H1 (cell line): ENCODE measurements at regions not wholly inside any gene's neighbourhood (a gene's known extent, or its start where the extent isn't known, plus 50 kb on each side); places are given as distances from the start of the nearest gene placed in this dataset.
"Not testable (repeated sequence)": the region's sequence is repeated elsewhere in the genome, so short reads cannot be mapped to it uniquely, and the experiment has no call there.

ENCODE experiments used
- CTCF ChIA-PET: fragments of 300-600 bp; sonication (Branson Sonifier 250); formaldehyde crosslinking; loops from one replicate; lab custom pipeline; 2021; ENCODE audit not compliant: partially characterized antibody; lab: Charles Lee
- POLR2A ChIA-PET: fragments of 300-600 bp; sonication (Branson Sonifier 250); formaldehyde crosslinking; loops from one replicate; lab custom pipeline; 2021; ENCODE audit warnings: inconsistent platforms; ENCODE audit not compliant: partially characterized antibody; lab: Charles Lee
- DNase-seq, 2 experiments: peaks; one replicate each; pipeline versions ENCODE4 v3.0.0 to v3.0.0-alpha.2; 2010 to 2022; ENCODE audit warnings: low spot score in 2 of 2, low read depth in 1 of 2, mixed read lengths in 1 of 2
- FAIRE-seq: peaks from 2 replicates; lab custom pipeline; 2011; peaks lifted over from hg19 to GRCh38; lab: Jason Lieb, UNC
- H2AFZ ChIP-seq: 2 replicates; pipeline ENCODE4 v1.8.1; 2012; ENCODE audit warnings: low read length, inconsistent platforms
- H2AK5ac ChIP-seq: 2 replicates; pipeline ENCODE4 v1.6.1; 2013; ENCODE audit warnings: low read depth, low read length
- H2BK120ac ChIP-seq: replicated peaks from 2 replicates; pipeline ENCODE3; 2013; ENCODE audit warnings: low read depth, low read length, inconsistent platforms
- H2BK12ac ChIP-seq: 2 replicates; pipeline ENCODE4 v1.6.1; 2013; ENCODE audit warnings: low read depth, low read length
- H2BK15ac ChIP-seq: 2 replicates; pipeline ENCODE4 v1.6.1; 2013; ENCODE audit warnings: low read length
- H2BK20ac ChIP-seq: 2 replicates; pipeline ENCODE4 v1.6.1; 2013; ENCODE audit warnings: low read length
- H2BK5ac ChIP-seq: 2 replicates; pipeline ENCODE4 v1.6.1; 2013; ENCODE audit warnings: low read depth, low read length
- H3K14ac ChIP-seq: 2 replicates; pipeline ENCODE4 v1.6.1; 2013; ENCODE audit warnings: inconsistent platforms; ENCODE audit not compliant: insufficient read length
- H3K18ac ChIP-seq: 2 replicates; pipeline ENCODE4 v1.6.1; 2013; ENCODE audit warnings: low read length; ENCODE audit errors: extremely low read depth
- H3K23ac ChIP-seq: 2 replicates; pipeline ENCODE4 v1.6.1; 2013; ENCODE audit warnings: inconsistent platforms; ENCODE audit not compliant: insufficient read length
- H3K23me2 ChIP-seq: 2 replicates; pipeline ENCODE4 v1.6.1; 2013; ENCODE audit warnings: low read depth, low read length
- H3K27ac ChIP-seq: 2 replicates; pipeline ENCODE4 v1.6.1; 2011; ENCODE audit warnings: low read depth, low read length, inconsistent platforms
- H3K27me3 ChIP-seq, 4 experiments: replicated peaks in 1 of 4; 1 replicate in 1 of 4; 2 replicates in 3 of 4; pipeline versions ENCODE4 v1.6.1 to v1.8.1; 2011 to 2013; ENCODE audit warnings: low read length in 3 of 4, mild to moderate bottlenecking in 3 of 4, inconsistent platforms in 2 of 4, mixed read lengths in 2 of 4, moderate library complexity in 1 of 4; ENCODE audit not compliant: control insufficient read depth in 3 of 4, insufficient read depth in 3 of 4; ENCODE audit errors: extremely low read depth in 1 of 4
- H3K36me3 ChIP-seq, 4 experiments: 2 replicates each; pipeline versions ENCODE4 v1.6.1 to v1.8.1; 2011 to 2013; ENCODE audit warnings: mild to moderate bottlenecking in 4 of 4, low read length in 3 of 4, moderate library complexity in 2 of 4, control low read depth in 1 of 4, inconsistent platforms in 1 of 4; ENCODE audit not compliant: insufficient read depth in 4 of 4, control insufficient read depth in 2 of 4
- H3K4ac ChIP-seq: replicated peaks from 2 replicates; pipeline ENCODE3; 2013; ENCODE audit warnings: low read length, low read depth, mixed read lengths, inconsistent platforms; ENCODE audit not compliant: insufficient read length
- H3K4me1 ChIP-seq, 4 experiments: replicated peaks in 1 of 4; 1 replicate in 1 of 4; 2 replicates in 3 of 4; pipeline versions ENCODE4 v1.6.1 to v1.8.1; 2011 to 2013; ENCODE audit warnings: low read length in 3 of 4, inconsistent platforms in 2 of 4, mixed read lengths in 1 of 4; ENCODE audit not compliant: insufficient read depth in 4 of 4, control insufficient read depth in 3 of 4
- H3K4me2 ChIP-seq, 2 experiments: 2 replicates each; pipeline versions ENCODE4 v1.6.1 to v1.8.1; 2011 to 2013; ENCODE audit warnings: low read depth in 2 of 2, low read length in 2 of 2, control low read depth in 1 of 2, inconsistent platforms in 1 of 2, mild to moderate bottlenecking in 1 of 2; ENCODE audit not compliant: insufficient read depth in 1 of 2
- H3K4me3 ChIP-seq, 4 experiments: fragments of 200-600, 300-600 bp in 1 of 4; sonication (generic), shearing (Covaris generic), sonication (Bioruptor Twin) in 1 of 4; 2 replicates each; pipeline versions ENCODE4 v1.5.1 to v1.8.1; 2011 to 2016; ENCODE audit warnings: low read length in 4 of 4, low read depth in 3 of 4, control low read depth in 2 of 4, inconsistent platforms in 2 of 4, mild to moderate bottlenecking in 2 of 4, mixed read lengths in 1 of 4, moderate library complexity in 1 of 4; ENCODE audit not compliant: insufficient read depth in 2 of 4; ENCODE audit errors: extremely low read depth in 1 of 4
- H3K56ac ChIP-seq: replicated peaks from 2 replicates; pipeline ENCODE3; 2013; ENCODE audit warnings: low read depth, mild to moderate bottlenecking, mixed read lengths, low read length, inconsistent platforms; ENCODE audit not compliant: insufficient read length
- H3K79me1 ChIP-seq: 2 replicates; pipeline ENCODE4 v1.6.1; 2013; ENCODE audit warnings: low read depth, low read length, control low read depth
- H3K79me2 ChIP-seq, 2 experiments: 2 replicates each; pipeline versions ENCODE4 v1.6.1 to v1.8.1; 2012 to 2013; ENCODE audit warnings: low read length in 2 of 2, mild to moderate bottlenecking in 2 of 2, inconsistent platforms in 1 of 2; ENCODE audit not compliant: insufficient read depth in 2 of 2, control insufficient read depth in 1 of 2
- H3K9ac ChIP-seq, 4 experiments: replicated peaks in 1 of 4; 1 replicate in 1 of 4; 2 replicates in 3 of 4; pipeline versions ENCODE4 v1.6.1 to v1.8.1; 2011 to 2013; ENCODE audit warnings: low read depth in 3 of 4, low read length in 3 of 4, control low read depth in 2 of 4, mild to moderate bottlenecking in 2 of 4, moderate library complexity in 2 of 4, inconsistent platforms in 1 of 4; ENCODE audit errors: extremely low read depth in 1 of 4
- H3K9me3 ChIP-seq, 2 experiments: 2 replicates each; pipeline versions ENCODE4 v1.6.1 to v1.8.1; 2012 to 2013; ENCODE audit warnings: mild to moderate bottlenecking in 2 of 2, moderate library complexity in 2 of 2, control low read depth in 1 of 2, inconsistent platforms in 1 of 2, low read depth in 1 of 2, low read length in 1 of 2, mixed read lengths in 1 of 2; ENCODE audit not compliant: insufficient read depth in 2 of 2
- H4K20me1 ChIP-seq, 2 experiments: replicated peaks in 1 of 2; 2 replicates each; pipeline versions ENCODE3 to v1.8.1; 2011 to 2013; ENCODE audit warnings: inconsistent platforms in 2 of 2, low read length in 2 of 2, mild to moderate bottlenecking in 1 of 2; ENCODE audit not compliant: insufficient read depth in 2 of 2, control insufficient read depth in 1 of 2
- H4K5ac ChIP-seq: 2 replicates; pipeline ENCODE4 v1.6.1; 2013; ENCODE audit warnings: low read length, low read depth, mixed read lengths, inconsistent platforms; ENCODE audit not compliant: insufficient read length
- H4K8ac ChIP-seq: 2 replicates; pipeline ENCODE4 v1.8.0; 2013; ENCODE audit warnings: mild to moderate bottlenecking, moderate library complexity, low read length, inconsistent platforms; ENCODE audit not compliant: insufficient read depth; ENCODE audit errors: extremely low read depth
- H4K91ac ChIP-seq: replicated peaks from 2 replicates; pipeline ENCODE3; 2013; ENCODE audit warnings: low read length, mixed read lengths, inconsistent platforms; ENCODE audit not compliant: insufficient read length
- WGBS, 2 experiments: shearing (Covaris generic) in 1 of 2; methylation state at CpG; one replicate each; pipeline versions ENCODE4 v1.1.6 to v1.1.7; 2013 to 2015; ENCODE audit warnings: low lambda C conversion rate in 2 of 2, mixed read lengths in 2 of 2, inconsistent platforms in 1 of 2, low coverage in 1 of 2, missing lambda C conversion rate in 1 of 2; ENCODE audit not compliant: insufficient replicate concordance in 2 of 2, insufficient coverage in 1 of 2, insufficient read length in 1 of 2; ENCODE audit errors: extremely low coverage in 1 of 2, missing lambda C conversion rate in 1 of 2; 5-methylcytosine and 5-hydroxymethylcytosine counted together

DNA sequence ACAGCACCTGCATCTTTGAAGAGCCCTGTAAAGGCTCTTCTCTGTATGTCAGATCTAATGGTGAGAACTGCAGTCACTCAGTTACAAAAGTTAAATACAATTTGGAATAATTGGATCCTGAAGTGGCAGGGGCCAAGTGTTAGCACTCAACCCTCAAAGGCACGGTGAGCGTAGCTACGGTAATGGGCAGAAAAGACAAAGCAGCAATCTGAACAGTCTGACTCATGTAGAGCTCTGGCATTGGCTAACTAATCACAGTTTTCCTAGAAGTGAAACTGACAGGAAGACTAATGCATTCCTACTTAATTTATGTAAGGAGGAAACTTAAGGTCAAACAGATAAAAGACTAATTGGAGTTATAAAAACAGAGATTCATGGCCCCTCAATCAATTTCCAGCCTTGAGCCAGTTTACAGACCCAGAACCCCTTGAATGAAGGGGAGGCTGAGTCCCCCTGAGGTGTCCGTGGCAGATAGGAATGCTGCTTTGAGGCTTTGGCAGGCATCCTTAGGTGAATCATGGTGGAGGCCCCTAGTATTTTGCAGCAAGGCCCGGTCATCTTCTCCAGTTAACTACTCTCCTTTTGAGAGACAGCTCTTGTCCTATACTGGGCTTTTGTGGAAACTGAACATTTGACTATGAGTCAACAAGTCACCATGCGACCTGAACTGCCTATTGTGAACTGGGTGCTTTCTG lies 450.7 kb downstream of the ZNF33B start:
- H2BK15ac ChIP-seq, H3K36me3 ChIP-seq, H3K23me2 ChIP-seq, H3K9ac ChIP-seq, CTCF ChIA-PET, H4K91ac ChIP-seq, H4K8ac ChIP-seq, DNase-seq, H2AK5ac ChIP-seq, H2BK12ac ChIP-seq, H2BK20ac ChIP-seq, POLR2A ChIA-PET, H3K79me1 ChIP-seq, H3K18ac ChIP-seq, H3K4me3 ChIP-seq, H3K27ac ChIP-seq, H3K4ac ChIP-seq, H3K79me2 ChIP-seq, H4K20me1 ChIP-seq, H2BK5ac ChIP-seq, H3K27me3 ChIP-seq, H3K14ac ChIP-seq, H2BK120ac ChIP-seq, H2AFZ ChIP-seq, H3K56ac ChIP-seq, H3K4me1 ChIP-seq, H4K5ac ChIP-seq, H3K4me2 ChIP-seq, H3K23ac ChIP-seq, FAIRE-seq: not testable (repeated sequence)
- peaks cover 10 to 18% of the 10 kb centered on the region in 2 experiments; a peak in 3 of 4 replicates for H3K9me3 ChIP-seq
- WGBS, 2 experiments = 79% methylated on average over 5 of the region's 6 CpGs; no CpG with 5 or more reads in 1 of the 2 experiments
